T47D (cell line): ENCODE measurements at regions not wholly inside any gene's neighbourhood (a gene's known extent, or its start where the extent isn't known, plus 50 kb on each side); places are given as distances from the start of the nearest gene placed in this dataset.
"Not testable (repeated sequence)": the region's sequence is repeated elsewhere in the genome, so short reads cannot be mapped to it uniquely, and the experiment has no call there.

Experiments used
- DNase-seq, 2 experiments: peaks; one replicate each; pipeline versions ENCODE4 v3.0.0 to v3.0.0-alpha.2; 2011 to 2012; ENCODE audit warnings: low read depth in 1 of 2, low spot score in 1 of 2
- JUND ChIP-seq: IDR thresholded peaks from 2 replicates; pipeline ENCODE4 v1.6.1; 2012; ENCODE audit warnings: low read depth
- in situ Hi-C: cut with HindIII; loops from 2 replicates; pipeline ENCODE4 v1.10.0; 2016; ENCODE audit warnings: low sequenced_read_pairs, low pct_unique_long_range_greater_than_20kb

GRCh38 chr21:15282665-15283064 lies 217.9 kb upstream of the NRIP1 start:
- TF ChIP-seq JUND: no peak
- in situ Hi-C loops: no loop called here
- DNase-seq: no peak

- DNase-seq: no peak
- in situ Hi-C loops: no loop called here
- TF ChIP-seq JUND: no peak
These were observed 218.3 kb upstream of the NRIP1 start for GRCh38 chr21:15283138-15283537.

- no peak for DNase-seq
- in situ Hi-C loops: no loop called here
- no peak for TF ChIP-seq JUND
These were observed 219.0 kb upstream of the NRIP1 start for GRCh38 chr21:15283789-15284188.

- no peak for DNase-seq
- no peak for TF ChIP-seq JUND
- in situ Hi-C loops: no loop called here
These were observed 220.8 kb upstream of the NRIP1 start for GRCh38 chr21:15285556-15285955.

GRCh38 chr21:15289246-15289645 lies 224.4 kb upstream of the NRIP1 start:
- TF ChIP-seq JUND: no peak
- in situ Hi-C loops: no loop called here
- DNase-seq: no peak

- in situ Hi-C loops: no loop called here
- no peak for DNase-seq
- TF ChIP-seq JUND: no peak
These were observed 225.4 kb upstream of the NRIP1 start for GRCh38 chr21:15289896-15290841.

GRCh38 chr21:15291621-15292266 lies 226.9 kb upstream of the NRIP1 start:
- TF ChIP-seq JUND: no peak
- peak in 1 of 2 experiments; percentile 48 for DNase-seq
- in situ Hi-C loops: no loop called here

GRCh38 chr21:15293240-15293639 lies 228.4 kb upstream of the NRIP1 start:
- DNase-seq: peak in 1 of 2 experiments; percentile 83
- in situ Hi-C loops: no loop called here
- TF ChIP-seq JUND: peak; percentile 95

- no peak for DNase-seq
These were observed 231.1 kb upstream of the NRIP1 start for GRCh38 chr21:15295875-15296274.

GRCh38 chr21:15297824-15298223 lies 233.0 kb upstream of the NRIP1 start:
- no peak for DNase-seq
- no peak for TF ChIP-seq JUND
- in situ Hi-C loops: no loop called here

More at GRCh38 chr21:15295875-15296274, 231.1 kb upstream of the NRIP1 start:
- TF ChIP-seq JUND: no peak
- in situ Hi-C loops: no loop called here

GRCh38 chr21:15298306-15298705 lies 233.5 kb upstream of the NRIP1 start:
- in situ Hi-C loops: no loop called here
- no peak for DNase-seq
- no peak for TF ChIP-seq JUND

- DNase-seq, in situ Hi-C loops: not testable (repeated sequence)
These were observed 234.0 kb upstream of the NRIP1 start for GRCh38 chr21:15298755-15299154.

- no peak for TF ChIP-seq JUND
- in situ Hi-C loops: no loop called here
- peak in 1 of 2 experiments; percentile 76 for DNase-seq
These were observed 235.3 kb upstream of the NRIP1 start for GRCh38 chr21:15300131-15300530.
